ENCODE measurements at regions not wholly inside any gene's neighbourhood (a gene's known extent, or its start where the extent isn't known, plus 50 kb on each side); places are given as distances from the start of the nearest gene placed in this dataset.

DNA sequence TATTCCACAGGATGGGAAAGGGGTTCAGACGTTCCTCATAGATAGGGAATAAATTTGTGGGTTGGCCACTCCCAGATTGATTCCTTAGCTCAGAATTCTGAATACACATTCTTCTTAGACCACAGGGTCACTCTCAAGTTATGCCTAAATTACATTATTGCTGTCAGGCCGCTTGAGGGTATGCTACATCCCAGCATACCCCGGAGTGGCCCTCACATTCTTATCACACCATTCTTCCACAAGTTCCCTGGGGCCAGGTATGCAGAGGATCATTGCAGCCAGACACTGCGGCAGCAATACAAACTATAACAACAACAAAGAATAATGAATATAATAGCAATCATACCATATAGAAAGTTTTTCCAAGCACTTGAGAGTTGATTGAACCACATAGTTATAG is 237.9 kb upstream of the SOX4 start:
- Histone ChIP-seq H3K4me2 (ENCODE audit: low read length) (no peak overlapping the region), H2AFZ (ENCODE audit: low read depth, low read length, poor library complexity, severe bottlenecking) (no peak overlapping the region), H3K9ac (ENCODE audit: low read length) (no peak overlapping the region), H3K9me2 (ENCODE audit: insufficient read depth) (no peaks in the 10 kb centered on the region), H4K20me1 (ENCODE audit: insufficient read depth) (no peaks in the 10 kb centered on the region), H3K79me2 (ENCODE audit: insufficient read depth, low read length) (no peaks in the 10 kb centered on the region), H3K4me3 (replicated peaks in 1 of 2; ENCODE audit: low read depth in 1 of 2, low read length in 2 of 2) (no peak overlapping the region), H3K36me3 (ENCODE audit: control insufficient read depth in 1 of 2, insufficient read depth in 2 of 2, low read length in 2 of 2) (no peaks in the 10 kb centered on the region), H3K27me3 (ENCODE audit: insufficient read depth, low read length) (no peaks in the 10 kb centered on the region), H3K4me1 (ENCODE audit: control insufficient read depth in 1 of 2, insufficient read depth in 2 of 2, low read length in 2 of 2) (no peaks in the 10 kb centered on the region), H3K9me3 (ENCODE audit: control insufficient read depth in 1 of 2, insufficient read depth in 1 of 2, low read depth in 1 of 2, low read length in 2 of 2) (no peaks in the 10 kb centered on the region), H3K27ac (ENCODE audit: low read depth, low read length) (no peak overlapping the region)
- CTCF ChIA-PET, result no interaction called here
- intact Hi-C loops (cut with micrococcal nuclease), result no loop called here
- POLR2A ChIA-PET, result no interaction called here
- DNase-seq (ENCODE audit: low read depth, low spot score), result no peak
- TF ChIP-seq SP1 (IDR thresholded peaks at IDR 0.05; ENCODE audit: low read depth) (no peak), ELF1 (IDR thresholded peaks at IDR 0.05; ENCODE audit: borderline replicate concordance, low read depth) (no peak), RAD21 (IDR thresholded peaks at IDR 0.05; ENCODE audit: low read depth) (no peak)
- BruUV-seq (replicated peaks), result no TSS peak
- ATAC-seq, result no peak
- RAD21 ChIA-PET (ENCODE audit: low non-redundant PET in 1 of 2, low total read pairs in 2 of 2, uncharacterized antibody in 2 of 2, unreplicated experiment in 2 of 2), result no interaction called here

DNA sequence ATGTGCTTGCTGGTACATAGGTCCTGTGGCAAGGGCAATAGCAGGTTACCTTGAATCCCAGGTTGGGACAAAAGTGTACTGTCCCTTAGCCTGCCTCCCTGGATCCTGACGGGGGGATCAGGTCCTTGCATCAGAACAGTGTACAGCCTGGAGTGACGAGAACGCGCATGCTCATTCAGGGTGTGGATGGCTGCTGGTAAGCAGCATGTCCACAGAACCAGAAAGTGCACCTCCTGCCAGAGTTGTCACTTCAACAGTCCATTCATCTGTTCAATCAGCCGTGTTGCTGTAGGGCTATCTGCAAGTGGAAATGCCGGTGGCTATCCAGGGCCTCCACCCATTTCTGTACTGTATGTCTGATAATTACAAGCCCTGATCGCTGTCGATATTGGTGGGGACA is 236.3 kb upstream of the SOX4 start:
- H3K4me2 ChIP-seq (ENCODE audit: low read length), result no peak overlapping the region
- no peak overlapping the region for H3K27ac ChIP-seq (ENCODE audit: low read depth, low read length)
- no peaks in the 10 kb centered on the region for H3K79me2 ChIP-seq (ENCODE audit: insufficient read depth, low read length)
- H4K20me1 ChIP-seq (ENCODE audit: insufficient read depth), result no peaks in the 10 kb centered on the region
- H3K9me2 ChIP-seq (ENCODE audit: insufficient read depth), result no peaks in the 10 kb centered on the region
- ATAC-seq (no peak), DNase-seq (ENCODE audit: low read depth, low spot score) (no peak)
- ChIA-PET CTCF (no interaction called here), RAD21 (ENCODE audit: low non-redundant PET in 1 of 2, low total read pairs in 2 of 2, uncharacterized antibody in 2 of 2, unreplicated experiment in 2 of 2) (no interaction called here), POLR2A (no interaction called here)
- no peaks in the 10 kb centered on the region for H3K36me3 ChIP-seq (ENCODE audit: control insufficient read depth in 1 of 2, insufficient read depth in 2 of 2, low read length in 2 of 2)
- intact Hi-C loops (cut with micrococcal nuclease), result no loop called here
- no peak overlapping the region for H2AFZ ChIP-seq (ENCODE audit: low read depth, low read length, poor library complexity, severe bottlenecking)
- H3K27me3 ChIP-seq (ENCODE audit: insufficient read depth, low read length), result no peaks in the 10 kb centered on the region
- no TSS peak for BruUV-seq (replicated peaks)
- TF ChIP-seq POLR2AphosphoS5 (IDR thresholded peaks at IDR 0.05; ENCODE audit: low read depth, low read length), result no peak
- no peak for TF ChIP-seq YY1 (IDR thresholded peaks at IDR 0.05; ENCODE audit: extremely low read depth, insufficient replicate concordance, low read depth, low read length)
- no peak for TF ChIP-seq EGR1 (IDR thresholded peaks at IDR 0.05; ENCODE audit: low read depth)
- no peak overlapping the region for H3K4me3 ChIP-seq (replicated peaks in 1 of 2; ENCODE audit: low read depth in 1 of 2, low read length in 2 of 2)
- H3K9ac ChIP-seq (ENCODE audit: low read length), result no peak overlapping the region
- no peaks in the 10 kb centered on the region for H3K9me3 ChIP-seq (ENCODE audit: control insufficient read depth in 1 of 2, insufficient read depth in 1 of 2, low read depth in 1 of 2, low read length in 2 of 2)
- no peaks in the 10 kb centered on the region for H3K4me1 ChIP-seq (ENCODE audit: control insufficient read depth in 1 of 2, insufficient read depth in 2 of 2, low read length in 2 of 2)

Measured in HCT116 (cell line).